OCI-LY7 (cell line): ENCODE measurements at regions not wholly inside any gene's neighbourhood (a gene's known extent, or its start where the extent isn't known, plus 50 kb on each side); places are given as distances from the start of the nearest gene placed in this dataset.

Experiments
- BruUV-seq: library from RNA; stranded (reverse); fragments of 400-500 nt; replicated peaks from 2 replicates; lab custom pipeline; 2021; lab: Mats Ljungman, UMichigan
- CTCF ChIA-PET: fragments of 300-600 bp; sonication (Branson Sonifier 250); formaldehyde crosslinking; loops from one replicate; lab custom pipeline; 2022; ENCODE audit warnings: antibody characterized with exemption; ENCODE audit not compliant: unreplicated experiment; lab: Charles Lee
- POLR2A ChIA-PET: fragments of 300-600 bp; sonication (Branson Sonifier 250); formaldehyde crosslinking; loops from one replicate; lab custom pipeline; 2022; ENCODE audit warnings: antibody characterized with exemption; lab: Charles Lee
- DNase-seq: peaks from one replicate; pipeline ENCODE4 v3.0.0-alpha.2; 2015; ENCODE audit warnings: low spot score
- H2AFZ ChIP-seq: fragments of 200-600 bp; sonication (generic), shearing (Covaris generic); 2 replicates; pipeline ENCODE4 v1.6.1; 2014; ENCODE audit warnings: mild to moderate bottlenecking, antibody characterized with exemption, low read length, moderate library complexity
- H3K27ac ChIP-seq: fragments of 200-600 bp; sonication (generic); 2 replicates; pipeline ENCODE4 v1.5.1; 2014; ENCODE audit warnings: mixed run types, low read depth, mild to moderate bottlenecking, moderate library complexity, low read length, inconsistent platforms; ENCODE audit not compliant: poor library complexity, severe bottlenecking
- H3K36me3 ChIP-seq: fragments of 200-600 bp; sonication (generic); 2 replicates; pipeline ENCODE4 v1.6.1; 2014; ENCODE audit warnings: mild to moderate bottlenecking, antibody characterized with exemption, low read length, moderate library complexity, mixed read lengths; ENCODE audit not compliant: insufficient read depth
- H3K4me1 ChIP-seq: fragments of 200-600 bp; sonication (generic); 2 replicates; pipeline ENCODE4 v1.5.1; 2014; ENCODE audit warnings: mild to moderate bottlenecking, low read length; ENCODE audit not compliant: insufficient read depth, poor library complexity, severe bottlenecking
- H3K4me2 ChIP-seq: fragments of 200-600 bp; sonication (generic); 2 replicates; pipeline ENCODE4 v1.6.1; 2014; ENCODE audit warnings: mild to moderate bottlenecking, low read length
- H3K4me3 ChIP-seq: fragments of 200-600 bp; sonication (generic); 2 replicates; pipeline ENCODE4 v1.5.1; 2014; ENCODE audit warnings: mild to moderate bottlenecking, low read depth, low read length; ENCODE audit not compliant: poor library complexity, severe bottlenecking
- H3K79me2 ChIP-seq: fragments of 200-600 bp; sonication (generic); 2 replicates; pipeline ENCODE4 v1.6.1; 2016; ENCODE audit warnings: low read depth, mild to moderate bottlenecking, low read length, moderate library complexity, mixed read lengths; ENCODE audit not compliant: insufficient read depth
- H3K9me2 ChIP-seq: fragments of 200-600 bp; sonication (generic); 2 replicates; pipeline ENCODE4 v1.6.1; 2016; ENCODE audit warnings: mild to moderate bottlenecking, low read length, mixed read lengths; ENCODE audit not compliant: insufficient read depth
- H3K9me3 ChIP-seq: fragments of 200-600 bp; sonication (generic); 2 replicates; pipeline ENCODE4 v1.6.1; 2014; ENCODE audit warnings: mild to moderate bottlenecking, mixed run types, low read length, mixed read lengths
- H4K20me1 ChIP-seq: fragments of 200-600 bp; sonication (generic); 2 replicates; pipeline ENCODE4 v1.6.1; 2014; ENCODE audit warnings: mild to moderate bottlenecking, antibody characterized with exemption, low read length, moderate library complexity, mixed read lengths; ENCODE audit not compliant: insufficient read depth
- CTCF ChIP-seq: fragments of 200-600 bp; sonication (generic); conservative IDR thresholded peaks from 2 replicates; pipeline ENCODE4 v1.5.1; 2014; ENCODE audit warnings: mild to moderate bottlenecking, antibody characterized with exemption, low read length, moderate library complexity, mixed read lengths
- EZH2phosphoT487 ChIP-seq: fragments of 200-600 bp; sonication (generic); IDR thresholded peaks from 2 replicates; pipeline ENCODE4 v1.6.1; 2018; ENCODE audit warnings: low read depth, borderline replicate concordance, mild to moderate bottlenecking, mixed run types, antibody characterized with exemption, low read length, moderate library complexity, mixed read lengths
- intact Hi-C: fragments of 100-400 bp; cut with micrococcal nuclease; formaldehyde crosslinking; loops from one replicate; pipeline ENCODE4 v1.10.0; 2022; ENCODE audit not compliant: unreplicated experiment

- POLR2A ChIA-PET = interaction anchor here (1.0 kb wide), 1 partner anchor 9 kb away, joined by 5 read pairs; no protein-coding TSS in a partner anchor
- Histone ChIP-seq H4K20me1 (no peaks in the 10 kb centered on the region), H3K9me2 (no peaks in the 10 kb centered on the region), H3K4me2 (no peak overlapping the region), H3K36me3 (no peaks in the 10 kb centered on the region), H3K79me2 (no peaks in the 10 kb centered on the region), H3K27ac (no peak overlapping the region), H3K9me3 (no peaks in the 10 kb centered on the region), H2AFZ (no peak overlapping the region), H3K4me1 (no peaks in the 10 kb centered on the region), H3K4me3 (no peak overlapping the region)
- TF ChIP-seq EZH2phosphoT487 = no peak
- no peak for TF ChIP-seq CTCF
- DNase-seq = no peak
- intact Hi-C loops = no loop called here
- CTCF ChIA-PET = interaction anchor here (0.6 kb wide), 1 partner anchor 299 kb away, joined by 3 read pairs; no protein-coding TSS in a partner anchor
- no TSS peak for BruUV-seq
These were observed 543.0 kb upstream of the KCNMB2 start for GRCh38 chr3:177992993-177993970.

DNA sequence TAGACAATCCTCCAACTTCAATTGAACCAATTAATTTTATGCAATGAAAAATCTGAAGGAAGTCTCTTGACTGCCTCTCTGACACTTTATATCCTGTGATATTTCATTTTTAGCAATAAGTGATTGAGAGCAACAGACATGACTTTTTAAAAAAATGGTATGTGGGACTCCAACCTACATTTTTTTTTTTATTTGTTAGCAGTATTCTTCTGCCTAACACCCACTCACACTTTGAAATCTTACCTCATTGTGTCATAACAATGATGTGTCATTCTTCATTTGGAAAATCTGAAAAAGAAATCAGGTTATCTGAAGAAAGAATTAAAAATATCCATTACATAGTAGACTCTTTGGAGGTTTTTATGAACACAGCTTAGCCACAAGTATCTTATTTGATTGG lies 541.3 kb upstream of the KCNMB2 start:
- no peaks in the 10 kb centered on the region for H3K79me2 ChIP-seq
- H3K9me3 ChIP-seq = no peaks in the 10 kb centered on the region
- no peaks in the 10 kb centered on the region for H3K36me3 ChIP-seq
- CTCF ChIA-PET = no interaction called here
- no peaks in the 10 kb centered on the region for H3K4me1 ChIP-seq
- intact Hi-C loops = no loop called here
- TF ChIP-seq EZH2phosphoT487 (no peak), CTCF (no peak)
- POLR2A ChIA-PET = interaction anchor here (0.5 kb wide), 1 partner anchor 776 kb away, joined by 6 read pairs; no protein-coding TSS in a partner anchor
- no TSS peak for BruUV-seq
- H3K27ac ChIP-seq = no peak overlapping the region
- H4K20me1 ChIP-seq = no peaks in the 10 kb centered on the region
- no peak for DNase-seq
- H3K4me3 ChIP-seq = no peak overlapping the region
- no peak overlapping the region for H3K4me2 ChIP-seq
- no peaks in the 10 kb centered on the region for H3K9me2 ChIP-seq
- H2AFZ ChIP-seq = no peak overlapping the region
